Tibial artery (tissue), 4 donors: ENCODE measurements at regions not wholly inside any gene's neighbourhood (a gene's known extent, or its start where the extent isn't known, plus 50 kb on each side); places are given as distances from the start of the nearest gene placed in this dataset.

Experiments
- DNase-seq, 2 donors: peaks; one replicate each; pipeline ENCODE4 v3.0.0-alpha.2; 2019
- H3K27ac ChIP-seq, 2 donors: fragments of 200-600 bp; sonication (generic) in 1 of 2; 1 replicate in 1 of 2; 2 replicates in 1 of 2; pipeline ENCODE4 v1.5.1; 2018 to 2019; ENCODE audit warnings: mild to moderate bottlenecking in 1 of 2
- H3K27me3 ChIP-seq, 2 donors: fragments of 200-600 bp; sonication (generic) in 1 of 2; one replicate each; pipeline versions ENCODE4 v1.5.1 to v1.6.0; 2016 to 2019
- H3K36me3 ChIP-seq, 3 donors: fragments of 200-600 bp; sonication (generic) in 2 of 3; one replicate each; pipeline ENCODE4 v1.5.1; 2016 to 2019; ENCODE audit warnings: mild to moderate bottlenecking in 2 of 3
- H3K4me1 ChIP-seq, 4 donors: fragments of 200-600 bp; sonication (generic) in 2 of 4; 1 replicate in 3 of 4; 2 replicates in 1 of 4; pipeline ENCODE4 v1.5.1; 2016 to 2019
- H3K4me3 ChIP-seq, 2 donors: fragments of 200-600 bp; sonication (generic) in 1 of 2; 1 replicate in 1 of 2; 2 replicates in 1 of 2; pipeline ENCODE4 v1.5.1; 2018 to 2019; ENCODE audit warnings: mild to moderate bottlenecking in 2 of 2
- H3K9me3 ChIP-seq, 3 donors: fragments of 200-600 bp; sonication (generic) in 1 of 3; one replicate each; pipeline ENCODE4 v1.5.1; 2016 to 2019
- intact Hi-C: fragments of 100-400 bp; cut with DNase I; formaldehyde crosslinking; loops from one replicate; pipeline ENCODE4 v1.15.0; 2023; ENCODE audit warnings: low total_unique reads
- TF ChIP-seq, protein P1 (sequence below), 2 experiments: fragments of 200-600 bp in 1 of 2; fragments of 450-650 bp in 1 of 2; IDR thresholded peaks; one replicate each; pipeline ENCODE4 v1.5.1; 2017 to 2019; ENCODE audit warnings: antibody characterized with exemption in 2 of 2, mild to moderate bottlenecking in 1 of 2, moderate library complexity in 1 of 2

GRCh38 chr3:29183346-29184087, 97.4 kb upstream of the RBMS3 start:
- TF ChIP-seq, protein P1, sequence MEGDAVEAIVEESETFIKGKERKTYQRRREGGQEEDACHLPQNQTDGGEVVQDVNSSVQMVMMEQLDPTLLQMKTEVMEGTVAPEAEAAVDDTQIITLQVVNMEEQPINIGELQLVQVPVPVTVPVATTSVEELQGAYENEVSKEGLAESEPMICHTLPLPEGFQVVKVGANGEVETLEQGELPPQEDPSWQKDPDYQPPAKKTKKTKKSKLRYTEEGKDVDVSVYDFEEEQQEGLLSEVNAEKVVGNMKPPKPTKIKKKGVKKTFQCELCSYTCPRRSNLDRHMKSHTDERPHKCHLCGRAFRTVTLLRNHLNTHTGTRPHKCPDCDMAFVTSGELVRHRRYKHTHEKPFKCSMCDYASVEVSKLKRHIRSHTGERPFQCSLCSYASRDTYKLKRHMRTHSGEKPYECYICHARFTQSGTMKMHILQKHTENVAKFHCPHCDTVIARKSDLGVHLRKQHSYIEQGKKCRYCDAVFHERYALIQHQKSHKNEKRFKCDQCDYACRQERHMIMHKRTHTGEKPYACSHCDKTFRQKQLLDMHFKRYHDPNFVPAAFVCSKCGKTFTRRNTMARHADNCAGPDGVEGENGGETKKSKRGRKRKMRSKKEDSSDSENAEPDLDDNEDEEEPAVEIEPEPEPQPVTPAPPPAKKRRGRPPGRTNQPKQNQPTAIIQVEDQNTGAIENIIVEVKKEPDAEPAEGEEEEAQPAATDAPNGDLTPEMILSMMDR (IDR thresholded peaks at IDR 0.05), result no peak
- Histone ChIP-seq H3K4me1 (peaks cover 0 to 11% (median 6%) of the 10 kb centered on the region in 4 donors), H3K36me3 (no peaks in the 10 kb centered on the region), H3K4me3 (no peak overlapping the region), H3K9me3 (no peaks in the 10 kb centered on the region), H3K27me3 (no peaks in the 10 kb centered on the region), H3K27ac (no peak overlapping the region)
- DNase-seq, result no peak
- intact Hi-C loops, result no loop called here

GRCh38 chr3:29185706-29186105, 95.2 kb upstream of the RBMS3 start:
- Histone ChIP-seq H3K9me3 (no peaks in the 10 kb centered on the region), H3K4me1 (no peaks in the 10 kb centered on the region), H3K27me3 (no peaks in the 10 kb centered on the region), H3K36me3 (no peaks in the 10 kb centered on the region), H3K27ac (no peak overlapping the region), H3K4me3 (no peak overlapping the region)
- TF ChIP-seq, protein P1 (IDR thresholded peaks at IDR 0.05), result no peak
- intact Hi-C loops, result no loop called here
- no peak for DNase-seq

DNA sequence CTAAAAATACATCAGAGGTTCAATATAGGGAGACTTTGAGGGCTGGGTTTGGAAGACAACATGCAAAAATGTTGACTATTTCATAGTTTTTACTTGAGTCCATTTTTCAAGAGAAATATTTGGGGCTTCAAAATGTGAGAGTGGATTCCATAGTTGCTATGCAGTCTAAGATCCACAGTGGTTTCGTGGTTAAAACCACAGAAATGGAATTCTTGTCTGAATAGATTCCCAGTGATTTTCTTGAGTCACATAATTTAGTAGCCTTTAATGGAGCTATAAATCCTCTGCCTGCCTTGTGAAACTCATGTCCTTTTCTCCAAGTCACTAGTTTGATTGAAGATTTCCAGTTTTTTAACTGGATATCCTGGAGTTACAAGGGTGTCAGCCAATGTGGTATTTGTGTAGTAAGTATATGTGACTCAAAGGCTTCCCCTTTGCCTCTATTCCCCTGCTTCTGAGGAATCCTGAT, 94.7 kb upstream of the RBMS3 start:
- DNase-seq, result no peak
- Histone ChIP-seq H3K4me3 (no peak overlapping the region), H3K4me1 (no peaks in the 10 kb centered on the region), H3K9me3 (no peaks in the 10 kb centered on the region), H3K36me3 (no peaks in the 10 kb centered on the region), H3K27me3 (no peaks in the 10 kb centered on the region), H3K27ac (no peak overlapping the region)
- intact Hi-C loops, result no loop called here
- TF ChIP-seq, protein P1 (IDR thresholded peaks at IDR 0.05), result no peak

DNA sequence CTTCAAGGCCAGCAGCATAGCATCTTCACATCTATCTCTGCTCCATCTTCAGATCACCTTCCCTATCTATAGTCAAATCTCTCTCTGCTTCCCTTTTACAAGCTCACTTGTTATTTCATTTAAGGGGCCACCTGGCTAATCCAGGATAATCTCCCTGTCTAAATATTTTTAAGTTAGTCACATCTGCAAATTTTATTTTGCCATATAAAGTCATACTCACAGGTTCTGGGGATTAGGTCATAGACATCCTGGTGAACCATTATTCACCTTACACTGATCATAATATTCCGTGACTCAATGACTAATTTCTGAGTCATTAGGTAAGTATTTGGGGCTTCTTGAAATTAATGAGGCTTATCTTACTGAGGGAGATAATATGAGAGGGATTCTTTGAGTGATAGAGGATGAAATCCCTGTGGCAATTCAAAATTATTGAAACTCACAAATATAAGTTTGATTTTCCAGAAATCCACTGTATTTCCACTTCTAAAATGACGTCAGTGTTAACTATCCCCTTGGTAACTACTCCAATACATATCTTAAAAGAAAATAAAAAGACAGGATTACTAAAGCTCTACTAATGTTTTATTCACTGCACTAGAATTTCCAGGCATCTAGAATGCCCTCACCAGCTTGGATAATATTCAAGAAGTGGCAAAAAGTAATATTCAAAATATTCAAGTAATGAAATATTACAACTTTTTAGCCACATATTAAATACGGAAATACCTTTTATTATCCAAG, 93.7 kb upstream of the RBMS3 start:
- H3K4me3 ChIP-seq, result no peak overlapping the region
- DNase-seq, result no peak
- TF ChIP-seq, protein P1 (IDR thresholded peaks at IDR 0.05), result no peak
- H3K27me3 ChIP-seq, result no peaks in the 10 kb centered on the region
- no peaks in the 10 kb centered on the region for H3K9me3 ChIP-seq
- H3K27ac ChIP-seq, result no peak overlapping the region
- H3K36me3 ChIP-seq, result no peaks in the 10 kb centered on the region
- no peaks in the 10 kb centered on the region for H3K4me1 ChIP-seq
- intact Hi-C loops, result no loop called here

DNA sequence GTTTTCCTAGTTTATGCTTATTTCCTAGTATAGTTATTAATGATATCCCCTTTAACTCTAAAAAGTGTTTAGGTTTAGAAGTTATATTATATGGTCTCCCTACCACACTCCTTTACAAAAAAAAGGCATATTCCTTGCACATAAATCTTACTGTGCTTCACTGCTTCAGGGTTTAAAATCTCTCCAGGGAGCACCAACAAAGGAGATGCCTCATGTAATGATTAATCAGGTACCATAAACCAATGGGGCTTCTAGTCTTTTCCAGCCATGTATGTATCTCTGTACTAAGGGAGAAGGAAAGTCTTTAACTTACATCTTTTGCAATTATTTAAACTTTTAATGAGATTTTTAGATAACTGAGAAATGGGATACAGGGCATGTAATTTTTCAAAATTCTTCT, 91.5 kb upstream of the RBMS3 start:
- no peaks in the 10 kb centered on the region for H3K4me1 ChIP-seq
- intact Hi-C loops, result no loop called here
- no peak for DNase-seq

More for the DNA sequence above, 91.5 kb upstream of the RBMS3 start:
- H3K27me3 ChIP-seq, result no peaks in the 10 kb centered on the region
- peaks cover 0 to 5% (median 0%) of the 10 kb centered on the region in 3 donors for H3K9me3 ChIP-seq
- H3K27ac ChIP-seq, result no peak overlapping the region
- TF ChIP-seq, protein P1 (IDR thresholded peaks at IDR 0.05), result no peak
- H3K4me3 ChIP-seq, result no peak overlapping the region
- no peaks in the 10 kb centered on the region for H3K36me3 ChIP-seq
